Cerebellar cortex (tissue), 1 donor: ENCODE measurements at regions not wholly inside any gene's neighbourhood (a gene's known extent, or its start where the extent isn't known, plus 50 kb on each side); places are given as distances from the start of the nearest gene placed in this dataset.
"Not testable (repeated sequence)": the region's sequence is repeated elsewhere in the genome, so short reads cannot be mapped to it uniquely, and the experiment has no call there.

Experiments used
- DNase-seq: peaks from one replicate; pipeline ENCODE4 v3.0.0-alpha.2; 2015; ENCODE audit warnings: low spot score

DNA sequence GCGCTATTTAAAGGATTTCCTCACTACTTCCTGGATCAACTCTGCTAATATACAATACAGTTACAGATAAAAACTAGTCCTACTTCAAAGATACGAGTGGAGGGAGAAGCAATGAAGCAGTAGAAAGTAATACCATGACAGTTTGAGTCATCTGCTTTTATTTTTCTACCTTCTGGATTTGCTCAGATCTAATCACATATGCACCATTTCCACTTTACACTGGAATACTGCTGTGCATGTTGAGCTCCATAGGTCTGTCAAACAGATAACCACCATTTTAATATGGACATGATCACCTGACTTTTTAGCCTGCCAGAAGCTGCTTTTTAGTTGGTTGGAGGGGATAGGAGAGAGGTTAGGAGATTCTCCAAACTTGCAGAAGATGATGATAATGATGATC lies 92.5 kb downstream of the MMUT start:
- DNase-seq = no peak

DNA sequence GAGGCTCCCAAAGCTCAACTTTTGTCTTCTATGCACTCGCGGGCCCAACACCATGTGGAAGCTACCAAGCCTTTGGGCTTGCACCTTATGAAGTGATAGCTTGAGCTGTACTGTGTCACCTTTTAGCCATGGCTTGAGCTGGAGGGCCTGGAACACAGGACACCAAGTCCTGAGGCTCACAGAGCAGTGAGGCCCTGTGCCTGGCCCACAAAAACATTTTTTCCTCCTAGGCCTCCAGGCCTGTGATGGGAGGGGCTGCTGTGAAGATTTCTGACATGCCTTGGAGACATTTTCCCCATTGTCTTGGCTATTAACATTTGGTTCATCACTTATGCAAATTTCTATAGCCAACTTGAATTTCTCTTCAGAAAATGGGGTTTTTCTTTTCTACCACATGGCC lies 96.5 kb downstream of the MMUT start:
- no peak for DNase-seq

DNA sequence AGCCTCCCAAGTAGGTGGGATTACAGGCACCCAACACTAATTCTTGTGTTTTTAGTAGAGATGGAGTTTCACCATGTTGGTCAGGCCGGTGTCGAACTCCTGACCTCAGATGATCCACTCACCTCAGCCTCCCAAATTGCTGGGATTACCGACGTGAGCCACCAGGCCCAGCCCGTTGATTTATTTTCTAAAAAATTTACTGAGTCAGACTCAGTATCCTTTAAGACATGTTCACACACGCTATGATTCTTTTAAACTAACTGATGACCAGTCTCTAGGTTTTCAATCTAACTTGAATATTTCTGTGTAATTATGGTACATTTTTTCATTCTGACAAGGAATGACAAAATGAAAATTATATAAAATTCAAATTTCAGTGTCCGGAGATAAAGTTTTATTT lies 114.5 kb downstream of the MMUT start:
- no peak for DNase-seq

DNA sequence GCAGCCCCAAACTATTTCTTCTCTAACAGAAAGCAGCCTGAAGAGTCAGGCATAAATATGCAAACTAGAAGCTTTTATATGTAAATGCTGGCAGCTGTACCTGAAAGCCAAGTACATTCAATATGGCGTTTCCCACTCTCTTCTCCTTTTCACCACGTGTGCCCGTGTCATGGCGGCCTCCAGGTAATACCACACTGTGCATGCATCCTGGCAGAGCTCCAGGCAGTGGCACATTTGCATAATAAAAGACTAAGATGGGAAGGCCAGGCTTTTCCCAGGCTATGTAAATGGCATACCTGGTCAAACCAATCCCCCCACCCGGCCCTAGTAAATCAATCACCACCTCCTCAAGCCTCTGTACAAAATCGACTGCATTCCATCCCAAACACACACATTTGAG lies 120.6 kb downstream of the MMUT start:
- no peak for DNase-seq

DNA sequence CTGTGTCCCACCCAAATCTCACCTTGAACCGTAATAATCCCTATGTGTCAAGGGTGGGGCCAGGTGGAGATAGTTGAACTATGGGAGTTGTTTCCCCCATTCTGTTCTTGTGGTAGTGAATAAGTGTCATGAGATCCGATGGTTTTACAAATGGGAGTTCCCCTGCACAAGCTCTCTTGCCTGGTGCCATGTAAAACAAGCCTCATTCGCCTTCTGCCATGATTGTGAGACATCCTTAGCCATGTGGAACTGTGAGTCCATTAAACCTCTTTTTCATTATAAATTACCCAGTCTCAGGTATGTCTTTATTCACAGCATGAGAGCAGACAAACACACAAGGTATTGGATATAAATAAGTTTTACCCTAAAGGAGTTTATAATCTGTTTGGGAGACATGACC lies 121.2 kb downstream of the MMUT start:
- DNase-seq = no peak

DNA sequence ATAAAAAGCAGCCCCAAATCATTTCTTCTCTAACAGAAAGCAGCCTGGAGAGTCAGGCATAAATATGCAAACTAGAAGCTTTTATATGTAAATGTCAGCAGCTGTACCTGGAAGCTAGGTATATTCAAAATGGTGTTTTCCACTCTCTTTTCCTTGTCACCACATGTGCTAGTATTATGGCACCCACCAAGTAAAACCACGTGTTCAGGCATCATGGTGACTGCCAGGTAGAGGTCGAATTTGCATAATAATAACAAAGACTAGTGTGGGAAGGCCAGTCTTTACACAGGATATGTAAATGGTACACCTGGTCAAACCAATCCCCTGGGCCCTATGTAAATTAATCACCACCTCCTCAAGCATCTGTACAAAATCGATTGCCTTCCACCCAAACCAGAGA lies 124.0 kb downstream of the MMUT start:
- DNase-seq = no peak

DNA sequence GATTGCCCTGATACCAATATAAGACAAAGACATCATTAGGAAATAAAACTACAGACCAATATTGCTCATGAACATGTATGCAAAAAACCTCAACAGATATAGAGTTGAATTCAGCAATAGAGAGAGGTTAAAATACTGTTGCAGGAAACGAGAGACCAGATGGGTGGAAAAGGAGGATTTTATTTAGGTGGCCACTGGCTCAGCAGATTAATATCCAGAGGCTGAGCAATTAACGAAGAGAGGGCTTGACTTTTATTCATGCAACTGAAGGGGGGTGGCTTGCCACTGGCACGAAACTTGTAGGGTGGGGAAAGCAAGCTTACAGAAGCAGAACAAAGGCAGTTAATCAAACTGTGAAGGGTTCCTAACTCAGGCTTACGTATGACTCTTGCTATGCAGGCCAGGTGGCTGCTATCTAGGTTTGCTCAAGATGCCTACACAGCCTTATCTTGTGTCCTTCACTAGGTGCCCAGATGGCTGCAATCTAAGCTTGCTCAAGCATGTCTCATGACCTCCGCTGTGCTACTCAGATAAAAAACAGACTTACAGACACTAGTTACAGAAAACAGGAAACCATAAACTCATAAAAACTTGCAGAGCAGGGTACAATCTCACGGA lies 126.4 kb downstream of the MMUT start:
- no peak for DNase-seq

DNA sequence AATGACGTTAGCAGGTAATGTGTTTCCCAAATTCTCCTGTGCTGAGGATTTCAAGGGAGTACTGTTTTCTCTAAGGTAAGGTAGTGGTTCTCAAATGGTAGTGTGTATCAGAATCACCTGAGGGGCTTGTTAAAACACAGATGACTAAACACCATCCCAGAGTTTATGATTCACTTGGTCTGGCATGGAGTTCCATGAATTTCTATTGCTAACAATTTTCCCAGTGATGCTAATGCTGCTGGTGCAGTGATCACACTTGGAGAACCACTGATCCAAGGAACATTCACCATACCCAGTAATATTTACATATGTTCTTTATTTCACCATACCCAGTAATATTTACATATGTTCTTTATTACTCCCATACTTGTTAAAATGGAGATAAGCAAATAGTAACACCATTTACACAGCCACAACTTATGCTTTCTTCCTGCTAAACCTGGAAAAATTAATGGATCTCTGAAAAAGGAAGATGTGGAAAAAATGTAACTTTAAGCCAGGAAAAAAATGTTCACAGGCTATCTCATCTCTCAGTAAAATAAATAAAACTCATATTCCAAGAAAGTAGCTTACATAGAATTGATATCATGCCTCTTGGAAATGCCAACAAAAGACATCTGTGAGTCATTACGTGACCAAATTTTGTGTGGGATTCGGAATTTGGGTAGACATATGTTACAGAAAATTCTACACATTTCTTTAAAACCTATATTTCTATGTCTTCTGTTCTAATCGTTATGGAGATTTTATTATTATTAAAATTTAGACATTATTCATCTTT lies 129.5 kb downstream of the MMUT start:
- DNase-seq = no peak

DNA sequence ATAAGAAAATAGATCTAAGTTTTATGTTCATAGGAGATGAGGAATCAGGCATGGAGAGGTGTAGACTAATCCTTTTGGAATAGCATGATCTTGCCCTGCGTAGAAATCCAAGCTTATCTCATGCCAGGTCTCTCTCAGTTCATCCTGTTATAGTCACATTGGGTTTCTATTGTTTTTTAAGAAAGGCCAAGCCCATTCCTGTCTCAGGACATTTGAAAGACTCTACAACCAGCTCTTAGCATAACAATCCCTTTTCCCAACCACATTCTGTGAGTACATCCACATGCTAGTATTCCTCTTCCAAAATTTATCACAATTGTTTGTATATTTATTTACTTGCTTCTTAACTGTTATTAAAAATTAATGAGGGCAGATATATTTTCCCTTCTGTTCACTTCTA lies 130.3 kb downstream of the MMUT start:
- DNase-seq = no peak

DNA sequence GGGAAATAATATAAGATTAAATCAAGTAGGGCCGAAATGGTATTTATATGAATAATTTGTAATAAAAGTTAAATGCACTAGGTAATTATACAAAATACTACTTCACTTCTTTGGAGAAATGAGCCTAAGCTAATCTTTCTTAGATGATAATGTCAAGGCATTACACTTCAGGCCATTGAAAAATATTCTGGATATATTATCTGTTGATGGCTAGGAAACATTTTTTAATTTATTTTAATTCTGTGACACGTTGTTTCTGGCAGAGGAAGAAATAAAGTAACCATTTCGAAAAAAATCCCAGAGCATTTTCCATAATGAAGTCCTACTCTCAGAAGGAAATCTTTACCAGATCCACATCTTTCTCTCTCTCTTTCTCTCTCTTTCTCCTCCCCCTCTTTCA lies 133.9 kb downstream of the MMUT start:
- DNase-seq = no peak

DNA sequence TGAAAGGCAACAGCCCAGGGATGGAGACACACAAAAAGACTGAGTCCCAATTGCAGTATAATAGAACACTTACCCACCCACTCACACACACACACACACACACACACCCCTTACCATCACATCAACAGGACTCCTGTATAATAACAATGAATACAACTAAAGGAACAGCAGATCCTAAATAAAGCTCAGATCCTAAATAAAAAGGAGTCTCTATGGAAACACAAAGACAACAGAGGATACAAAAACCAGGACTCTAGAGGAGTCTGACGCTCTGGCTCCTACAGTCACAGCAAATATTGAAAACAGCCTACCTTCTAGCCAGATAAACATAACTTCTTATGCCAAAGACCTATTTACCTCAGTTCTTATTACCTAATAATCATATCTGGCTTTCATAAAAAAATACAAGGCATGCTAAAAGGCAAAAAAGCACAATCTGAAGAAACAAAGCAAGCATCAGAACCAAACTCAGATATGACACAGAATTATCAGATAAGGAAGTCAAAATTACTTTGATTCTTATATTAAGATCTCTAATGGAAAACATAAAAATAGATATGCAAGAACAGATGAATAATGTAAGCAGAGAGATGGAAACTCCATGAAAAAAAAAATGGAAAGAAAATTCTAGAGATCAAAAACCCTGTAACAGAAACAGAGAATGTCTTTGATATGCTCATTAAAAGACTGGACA lies 134.9 kb downstream of the MMUT start:
- no peak for DNase-seq

DNA sequence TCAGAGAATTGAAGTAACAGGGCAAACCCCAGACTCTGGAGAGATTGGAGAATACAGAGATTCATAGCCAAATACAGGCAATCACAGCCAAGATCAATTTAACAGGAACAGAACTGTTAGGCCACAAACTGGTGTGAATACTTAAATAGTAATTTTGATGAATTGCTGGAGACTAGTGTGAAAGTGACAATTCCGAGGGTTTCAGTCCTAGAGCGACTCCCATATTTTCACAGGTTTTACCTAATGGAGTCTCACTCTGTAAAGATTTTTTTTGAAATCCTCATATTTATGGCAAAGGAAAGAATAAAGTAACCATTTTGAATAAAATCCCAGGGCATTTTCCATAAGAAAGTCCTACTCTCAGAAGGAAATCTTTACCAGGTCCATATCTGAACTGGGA lies 135.5 kb downstream of the MMUT start:
- DNase-seq = no peak

DNA sequence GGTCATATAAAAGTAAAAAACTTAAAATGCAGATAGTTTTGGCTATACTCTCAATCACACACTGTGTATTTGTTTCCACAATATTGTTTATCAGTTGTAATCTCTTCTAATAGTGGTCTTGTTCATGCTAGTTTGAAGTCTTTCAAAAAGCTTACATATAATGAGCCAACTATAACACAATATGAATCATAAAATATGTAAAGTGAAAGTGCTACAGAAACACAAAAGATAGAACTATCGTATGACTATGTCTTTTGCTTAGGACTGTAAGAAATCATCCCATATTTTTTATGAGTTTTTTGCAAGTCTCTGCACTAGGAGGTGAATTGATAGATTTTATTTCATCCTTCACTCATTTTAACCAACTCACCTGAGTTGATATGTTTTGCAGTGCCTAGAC lies 136.0 kb downstream of the MMUT start:
- no peak for DNase-seq

DNA sequence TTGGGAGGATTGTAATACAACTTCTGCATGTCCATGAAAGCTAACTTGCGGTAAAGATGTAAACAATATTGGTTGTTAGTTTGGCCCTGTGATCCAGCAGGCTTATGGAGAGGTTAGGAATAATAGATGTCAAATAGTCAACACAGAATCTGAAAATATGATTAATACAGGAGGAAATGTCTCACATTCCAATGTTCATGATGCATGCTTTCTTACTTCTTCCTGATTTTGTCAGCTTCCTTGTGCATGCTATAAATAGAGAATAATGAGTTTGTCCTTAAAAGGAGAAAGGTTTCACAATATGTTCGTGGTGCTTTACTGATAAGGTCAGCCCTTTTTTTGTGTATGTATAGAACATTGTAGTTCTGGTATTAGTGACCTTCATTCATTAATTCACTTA lies 136.7 kb downstream of the MMUT start:
- DNase-seq = no peak

DNA sequence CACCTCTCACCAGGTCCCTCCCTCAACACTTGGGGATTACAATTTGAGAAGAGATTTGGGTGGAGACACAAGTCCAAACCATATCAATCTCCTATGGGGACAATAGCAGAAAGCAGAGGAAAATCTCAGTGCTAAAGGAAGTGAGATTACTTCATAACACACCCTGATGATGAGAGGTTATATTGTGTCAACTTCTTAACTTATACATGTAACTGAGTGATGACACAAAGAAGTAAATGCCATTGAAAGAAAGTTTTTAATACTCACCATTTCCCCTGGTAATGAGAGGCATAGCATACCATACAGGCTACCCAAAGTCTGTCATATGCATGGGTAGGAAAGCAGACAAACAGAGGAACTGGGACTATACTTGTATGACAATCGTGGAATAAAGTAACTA lies 137.2 kb downstream of the MMUT start:
- no peak for DNase-seq

DNA sequence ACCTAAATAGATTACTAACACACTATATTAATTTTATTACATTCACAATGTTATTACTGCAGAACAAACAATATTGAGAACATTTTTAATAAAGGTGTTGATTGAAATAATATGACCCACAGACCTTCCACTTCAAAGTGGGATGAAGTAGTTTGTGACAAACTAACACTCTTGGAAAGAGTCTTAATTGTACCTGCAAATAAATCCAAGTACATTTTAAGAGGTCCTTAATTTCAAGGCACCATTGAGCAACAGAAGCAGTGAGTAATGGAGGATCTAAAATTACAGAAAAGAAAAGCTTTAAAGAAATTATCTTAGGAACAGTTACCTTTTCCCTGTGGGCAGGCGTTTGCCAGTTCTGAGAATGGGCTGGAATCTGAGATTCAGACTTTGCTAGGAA lies 140.2 kb downstream of the MMUT start:
- DNase-seq = no peak

DNA sequence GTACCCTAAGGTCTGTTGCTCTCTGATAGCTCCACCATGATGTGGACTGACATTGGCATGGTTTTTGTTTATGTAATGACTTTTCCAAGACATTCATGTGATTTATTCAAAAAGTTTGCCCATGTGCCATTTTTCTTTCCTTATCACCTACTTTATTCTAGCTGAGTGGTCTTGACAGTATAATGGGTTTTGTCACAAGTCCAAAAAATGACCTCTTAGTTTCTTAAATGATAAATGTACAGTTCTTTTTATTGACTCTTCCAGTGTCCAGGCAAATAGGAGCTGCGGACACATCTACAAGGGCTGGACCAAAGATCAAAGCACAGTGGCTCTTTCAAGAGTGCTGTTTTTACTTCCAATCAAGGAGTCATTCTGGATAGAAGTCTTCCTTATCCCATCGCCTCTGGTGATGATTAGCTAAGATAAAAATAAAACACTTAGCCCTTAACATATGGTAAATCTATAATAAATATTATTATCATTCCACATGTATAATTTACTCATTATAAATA lies 141.4 kb downstream of the MMUT start:
- DNase-seq = no peak

DNA sequence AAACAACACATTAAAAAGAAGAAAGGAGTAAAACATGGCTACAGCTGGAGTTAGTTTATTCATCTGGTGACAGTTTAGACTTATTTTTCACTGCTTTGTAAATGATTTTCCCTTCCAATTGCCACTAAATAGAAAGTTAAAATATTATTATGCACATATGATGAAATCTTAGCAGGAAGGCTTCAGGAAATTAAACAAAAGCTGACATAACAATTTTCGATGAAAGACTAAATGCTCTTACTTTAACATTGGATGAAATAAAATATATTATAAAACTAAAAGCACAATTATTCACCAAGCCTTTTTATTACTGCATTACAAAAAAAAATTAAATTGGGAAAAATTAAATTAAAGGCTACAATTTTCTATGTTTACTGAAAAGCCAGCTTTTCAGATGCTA lies 158.0 kb downstream of the MMUT start:
- no peak for DNase-seq

DNA sequence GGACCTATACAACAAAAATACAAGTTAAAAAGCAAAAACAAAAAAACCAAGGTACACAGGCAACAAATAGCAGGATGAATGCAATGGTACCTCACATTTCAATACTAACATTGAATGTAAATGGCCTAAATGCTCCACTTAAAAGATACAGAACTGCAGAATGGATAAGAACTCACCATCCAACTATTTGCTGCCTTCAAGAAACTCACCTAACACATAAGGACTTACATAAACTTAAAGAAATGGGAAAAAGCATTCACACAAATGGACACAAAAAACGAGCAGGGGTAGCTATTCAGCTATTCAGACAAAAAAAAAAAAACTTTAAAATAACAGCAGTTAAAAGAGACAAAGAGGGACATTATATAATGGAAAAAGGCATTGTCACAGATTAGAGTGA lies 158.7 kb downstream of the MMUT start:
- DNase-seq = not testable (repeated sequence)

DNA sequence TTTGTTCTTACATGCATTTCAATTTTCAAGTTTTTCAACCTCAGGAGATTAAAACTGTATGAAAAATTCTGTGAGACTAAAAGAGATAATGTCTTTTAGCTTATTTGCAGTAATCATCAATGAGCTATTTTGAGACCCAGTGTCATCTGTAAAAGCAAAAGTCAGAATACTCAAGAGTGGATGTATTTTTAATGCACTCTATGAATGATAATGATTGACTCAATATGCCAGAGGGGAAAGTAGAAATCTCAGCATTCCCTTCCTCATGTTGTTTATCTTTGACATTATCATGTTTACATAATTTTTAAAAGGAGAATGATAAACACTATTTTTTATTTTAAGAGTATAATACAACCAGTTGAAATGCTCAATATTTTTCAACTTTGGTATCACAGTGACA lies 162.1 kb downstream of the MMUT start:
- no peak for DNase-seq

DNA sequence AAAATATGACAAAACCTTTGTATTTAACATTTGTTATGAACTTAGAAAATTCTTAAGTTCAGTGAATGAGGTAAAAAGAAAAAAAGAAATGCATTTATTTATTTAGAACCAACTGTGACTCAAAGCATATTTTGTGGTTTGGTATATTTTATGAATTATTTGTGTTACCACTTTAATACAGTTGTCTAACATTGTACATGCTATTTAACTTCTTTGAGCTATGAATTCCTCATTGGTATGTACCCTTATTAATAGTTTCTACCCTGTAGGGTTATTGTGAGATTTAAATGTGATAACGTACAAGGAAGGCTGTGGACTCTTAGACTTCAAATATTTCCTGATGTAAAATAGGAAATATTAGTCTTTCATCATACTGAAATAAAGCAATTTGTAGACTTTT lies 162.6 kb downstream of the MMUT start:
- no peak for DNase-seq

DNA sequence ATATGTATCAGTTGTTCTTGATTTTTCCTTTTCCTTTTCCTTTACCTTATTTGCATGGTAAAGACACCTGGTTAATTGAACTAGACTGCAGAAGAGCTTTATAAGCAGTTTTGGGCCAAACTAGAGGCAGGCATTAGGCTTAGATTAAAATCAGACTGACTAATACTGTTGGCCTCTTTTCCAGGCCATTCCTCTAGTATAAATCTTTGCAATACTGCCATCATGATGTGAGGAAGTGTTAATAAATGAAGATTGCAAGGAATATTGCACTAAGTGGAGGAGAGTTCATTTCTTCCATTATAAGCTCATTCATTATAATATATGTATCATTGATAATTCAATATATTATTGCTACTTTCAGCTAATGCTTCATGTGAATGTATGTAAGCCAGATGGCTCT lies 163.8 kb downstream of the MMUT start:
- no peak for DNase-seq

DNA sequence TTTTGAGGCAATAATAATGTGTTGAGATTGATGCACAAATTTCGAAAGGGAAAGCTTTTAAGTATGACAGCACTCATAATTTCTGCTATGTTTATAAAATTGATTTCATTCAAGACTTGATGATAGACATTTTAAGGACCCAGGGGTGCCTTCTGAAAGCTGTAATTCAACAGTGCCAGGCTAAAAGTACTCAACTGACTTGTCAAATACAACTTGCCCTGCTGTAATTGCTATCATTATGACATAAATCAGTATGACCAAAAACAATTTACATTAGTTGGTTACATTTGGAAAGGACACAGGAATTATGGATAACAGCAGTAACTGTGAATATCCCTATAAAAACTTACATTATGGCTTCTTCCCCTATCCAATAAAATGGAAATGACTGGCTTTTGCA lies 178.9 kb downstream of the MMUT start:
- no peak for DNase-seq
